NCI-H510A (cell line): ENCODE measurements at regions not wholly inside any gene's neighbourhood (a gene's known extent, or its start where the extent isn't known, plus 50 kb on each side); places are given as distances from the start of the nearest gene placed in this dataset.

Experiments
- DNase-seq: peaks from one replicate; lab custom pipeline; 2025; lab: John Stamatoyannopoulos, UW

GRCh38 chr1:181430015-181430885 is 53.1 kb upstream of the CACNA1E start:
- DNase-seq: no peak
